ENCODE measurements at regions not wholly inside any gene's neighbourhood (a gene's known extent, or its start where the extent isn't known, plus 50 kb on each side); places are given as distances from the start of the nearest gene placed in this dataset.

DNA sequence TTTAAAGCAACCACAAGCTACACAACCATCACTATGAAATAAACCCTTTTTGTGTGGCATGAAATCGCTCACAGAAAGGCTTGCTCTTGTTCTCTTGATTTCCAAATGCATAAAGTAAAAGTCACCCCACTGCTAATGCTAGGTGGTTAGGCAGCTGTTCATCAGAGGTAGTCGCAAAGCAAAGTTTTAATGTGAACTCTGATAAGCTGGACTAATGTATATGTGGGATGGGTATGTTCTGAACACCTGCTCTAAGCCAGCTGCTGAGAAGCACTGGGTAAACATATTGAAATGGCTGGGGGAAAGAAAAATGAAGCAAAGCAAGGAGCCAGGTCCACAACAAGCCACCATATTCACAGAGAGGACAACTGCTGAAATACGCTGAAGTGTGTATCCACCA, 142.3 kb downstream of the KLF12 start:
- H3K27ac ChIP-seq = no peak overlapping the region
- no peaks in the 10 kb centered on the region for H3K9me3 ChIP-seq
- intact Hi-C loops (cut with DNase I) = no loop called here
- H3K27me3 ChIP-seq = no peaks in the 10 kb centered on the region
- WGBS, 3 donors = 92 to 96% (median 93%) methylated on average over 3 of the region's 3 CpGs
- TF ChIP-seq EP300 (IDR thresholded peaks at IDR 0.05) (no peak), POLR2A (IDR thresholded peaks at IDR 0.05) (no peak)
- TF ChIP-seq, protein P1, sequence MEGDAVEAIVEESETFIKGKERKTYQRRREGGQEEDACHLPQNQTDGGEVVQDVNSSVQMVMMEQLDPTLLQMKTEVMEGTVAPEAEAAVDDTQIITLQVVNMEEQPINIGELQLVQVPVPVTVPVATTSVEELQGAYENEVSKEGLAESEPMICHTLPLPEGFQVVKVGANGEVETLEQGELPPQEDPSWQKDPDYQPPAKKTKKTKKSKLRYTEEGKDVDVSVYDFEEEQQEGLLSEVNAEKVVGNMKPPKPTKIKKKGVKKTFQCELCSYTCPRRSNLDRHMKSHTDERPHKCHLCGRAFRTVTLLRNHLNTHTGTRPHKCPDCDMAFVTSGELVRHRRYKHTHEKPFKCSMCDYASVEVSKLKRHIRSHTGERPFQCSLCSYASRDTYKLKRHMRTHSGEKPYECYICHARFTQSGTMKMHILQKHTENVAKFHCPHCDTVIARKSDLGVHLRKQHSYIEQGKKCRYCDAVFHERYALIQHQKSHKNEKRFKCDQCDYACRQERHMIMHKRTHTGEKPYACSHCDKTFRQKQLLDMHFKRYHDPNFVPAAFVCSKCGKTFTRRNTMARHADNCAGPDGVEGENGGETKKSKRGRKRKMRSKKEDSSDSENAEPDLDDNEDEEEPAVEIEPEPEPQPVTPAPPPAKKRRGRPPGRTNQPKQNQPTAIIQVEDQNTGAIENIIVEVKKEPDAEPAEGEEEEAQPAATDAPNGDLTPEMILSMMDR (IDR thresholded peaks at IDR 0.05) = no peak
- no peaks in the 10 kb centered on the region for H3K36me3 ChIP-seq
- H3K4me3 ChIP-seq = no peak overlapping the region
- no peak for DNase-seq
- H3K4me1 ChIP-seq (ENCODE audit: insufficient read depth) = no peaks in the 10 kb centered on the region

DNA sequence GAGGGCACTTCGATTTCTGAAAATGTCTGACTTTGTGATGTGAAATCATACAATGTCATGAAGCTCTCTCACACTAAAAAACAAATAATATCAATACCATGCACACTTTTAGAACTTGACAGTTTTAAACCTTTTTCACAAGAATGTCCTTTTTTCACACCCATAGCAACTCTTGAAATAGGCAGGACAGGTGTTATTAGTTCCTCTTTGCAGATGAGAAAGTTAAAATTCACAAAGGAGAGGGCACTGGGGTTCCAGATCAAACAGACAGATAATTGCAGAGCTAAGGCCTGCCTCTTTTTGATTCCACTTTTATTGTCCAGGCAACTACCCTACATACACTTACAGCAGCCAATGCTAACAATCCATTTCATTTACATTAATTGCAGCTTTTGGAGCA, 142.8 kb downstream of the KLF12 start:
- no peak for TF ChIP-seq EP300 (IDR thresholded peaks at IDR 0.05)
- DNase-seq = no peak
- no peaks in the 10 kb centered on the region for H3K27me3 ChIP-seq

DNA sequence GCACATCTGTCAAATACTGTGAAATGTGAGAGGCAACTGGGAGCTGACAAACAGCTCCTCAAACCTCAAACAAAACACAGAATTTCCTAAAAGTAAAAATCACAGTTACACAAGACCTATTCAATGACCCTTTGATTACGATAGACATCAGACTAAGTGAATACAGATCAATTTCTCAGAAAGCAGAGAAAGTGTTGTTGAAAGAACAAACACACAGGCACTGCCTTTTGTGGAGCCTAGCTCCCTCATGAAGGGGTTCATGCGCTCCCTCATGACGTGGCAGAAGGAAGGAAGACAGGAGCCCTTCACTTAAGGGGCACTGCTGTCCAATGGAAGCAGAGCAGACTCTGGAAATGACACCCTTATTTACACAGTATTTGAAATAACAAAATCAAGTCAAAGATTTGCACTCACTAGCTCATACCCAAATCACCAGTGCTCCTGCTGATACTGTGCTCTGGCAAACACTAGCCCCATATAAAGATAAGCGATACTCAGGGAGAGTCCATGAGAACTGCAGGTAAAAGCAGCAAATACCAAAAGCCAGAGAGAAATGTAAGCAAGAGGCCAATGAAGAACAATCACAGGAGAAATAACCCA, 144.9 kb downstream of the KLF12 start:
- Histone ChIP-seq H3K27ac (no peak overlapping the region), H3K27me3 (no peaks in the 10 kb centered on the region), H3K4me1 (ENCODE audit: insufficient read depth) (no peaks in the 10 kb centered on the region), H3K36me3 (no peaks in the 10 kb centered on the region), H3K4me3 (no peak overlapping the region), H3K9me3 (no peaks in the 10 kb centered on the region)
- TF ChIP-seq, protein P1 (IDR thresholded peaks at IDR 0.05) = no peak
- TF ChIP-seq POLR2A (IDR thresholded peaks at IDR 0.05) = no peak
- TF ChIP-seq EP300 (IDR thresholded peaks at IDR 0.05) = no peak
- intact Hi-C loops (cut with DNase I) = no loop called here
- 85 to 92% (median 89%) methylated on average over 4 of the region's 4 CpGs for WGBS, 3 donors
- no peak for DNase-seq

More for the DNA sequence above, 142.8 kb downstream of the KLF12 start:
- intact Hi-C loops (cut with DNase I) = no loop called here
- Histone ChIP-seq H3K36me3 (no peaks in the 10 kb centered on the region), H3K4me1 (ENCODE audit: insufficient read depth) (no peaks in the 10 kb centered on the region), H3K27ac (no peak overlapping the region), H3K9me3 (no peaks in the 10 kb centered on the region), H3K4me3 (no peak overlapping the region)
- WGBS, 3 donors = 91 to 97% (median 97%) methylated on average over 1 of the region's 1 CpG

DNA sequence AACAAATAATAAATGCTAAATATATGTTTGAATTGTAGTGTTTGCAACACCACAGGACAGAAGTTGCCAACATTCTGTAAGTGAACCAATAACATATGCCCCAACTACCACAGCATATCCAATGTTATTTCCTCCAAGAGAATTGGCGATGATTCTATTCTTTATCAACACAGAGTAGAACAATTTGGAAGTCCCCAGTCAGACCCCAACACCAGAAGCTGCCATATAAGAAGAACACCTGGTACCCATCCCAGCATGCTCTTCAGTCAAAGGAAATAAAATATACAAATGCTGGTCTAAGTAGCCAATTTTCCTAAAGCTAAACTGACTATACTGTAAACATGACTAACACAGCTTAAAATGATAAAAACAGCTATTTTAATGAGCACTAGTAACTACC, 145.7 kb downstream of the KLF12 start:
- Histone ChIP-seq H3K27me3 (no peaks in the 10 kb centered on the region), H3K9me3 (no peaks in the 10 kb centered on the region), H3K4me3 (no peak overlapping the region), H3K36me3 (no peaks in the 10 kb centered on the region), H3K27ac (no peak overlapping the region), H3K4me1 (ENCODE audit: insufficient read depth) (no peaks in the 10 kb centered on the region)
- intact Hi-C loops (cut with DNase I) = no loop called here
- TF ChIP-seq POLR2A (IDR thresholded peaks at IDR 0.05) (no peak), EP300 (IDR thresholded peaks at IDR 0.05) (no peak)
- TF ChIP-seq, protein P1 (IDR thresholded peaks at IDR 0.05) = no peak
- 95 to 100% (median 95%) methylated on average over 1 of the region's 1 CpG for WGBS, 3 donors
- no peak for DNase-seq

DNA sequence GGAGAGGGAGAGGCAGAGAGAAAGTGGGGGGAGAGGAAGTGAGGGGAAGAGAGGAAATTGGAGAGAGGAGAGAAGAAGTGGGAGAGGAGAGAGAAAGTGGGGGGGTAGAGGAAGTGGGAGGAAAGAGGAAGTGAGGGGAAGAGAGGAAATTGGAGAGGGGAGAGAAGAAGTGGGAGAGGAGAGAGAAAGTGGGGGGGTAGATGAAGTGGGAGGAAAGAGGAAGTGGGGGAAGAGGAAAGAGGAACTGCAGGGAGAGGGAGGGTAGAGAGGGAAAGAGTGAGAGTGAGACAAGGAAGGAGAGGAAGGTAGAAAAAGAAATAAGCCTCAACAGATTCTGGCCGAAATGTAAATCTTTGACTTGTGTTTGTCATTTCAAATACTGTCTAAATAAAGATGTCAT, 146.6 kb downstream of the KLF12 start:
- DNase-seq = no peak
- Histone ChIP-seq H3K27ac (no peak overlapping the region), H3K4me1 (ENCODE audit: insufficient read depth) (no peaks in the 10 kb centered on the region), H3K36me3 (no peaks in the 10 kb centered on the region), H3K27me3 (no peaks in the 10 kb centered on the region), H3K4me3 (no peak overlapping the region), H3K9me3 (no peaks in the 10 kb centered on the region)
- no peak for TF ChIP-seq POLR2A (IDR thresholded peaks at IDR 0.05)
- TF ChIP-seq, protein P1 (IDR thresholded peaks at IDR 0.05) = no peak
- no peak for TF ChIP-seq EP300 (IDR thresholded peaks at IDR 0.05)
- 98 to 100% (median 98%) methylated on average over 1 of the region's 1 CpG for WGBS, 3 donors
- intact Hi-C loops (cut with DNase I) = no loop called here

Data from ovary (tissue), 7 donors.